ENCODE measurements at regions not wholly inside any gene's neighbourhood (a gene's known extent, or its start where the extent isn't known, plus 50 kb on each side); places are given as distances from the start of the nearest gene placed in this dataset.

DNA sequence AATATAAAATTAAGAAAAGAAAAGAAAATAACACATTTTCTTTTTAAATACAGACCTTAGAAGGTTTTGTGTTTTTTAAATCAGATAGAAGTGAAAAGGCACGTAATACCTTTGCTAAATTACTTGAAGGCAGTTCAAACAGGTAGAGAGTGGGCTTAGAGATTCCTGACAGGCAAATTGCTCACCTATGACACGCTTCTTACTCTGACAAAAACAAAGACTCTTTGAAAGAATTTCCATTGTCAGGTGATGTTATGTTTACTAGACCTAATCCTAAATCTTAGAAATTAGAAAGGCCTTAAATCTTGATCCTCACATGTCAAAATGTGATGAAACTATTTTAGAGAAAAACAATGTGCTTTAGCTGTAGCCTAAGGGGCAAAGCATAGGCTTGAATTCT, 522.9 kb downstream of the SOX11 start:
- intact Hi-C loops (cut with DNase I), result no loop called here
- no peak for DNase-seq (ENCODE audit: low spot score)

DNA sequence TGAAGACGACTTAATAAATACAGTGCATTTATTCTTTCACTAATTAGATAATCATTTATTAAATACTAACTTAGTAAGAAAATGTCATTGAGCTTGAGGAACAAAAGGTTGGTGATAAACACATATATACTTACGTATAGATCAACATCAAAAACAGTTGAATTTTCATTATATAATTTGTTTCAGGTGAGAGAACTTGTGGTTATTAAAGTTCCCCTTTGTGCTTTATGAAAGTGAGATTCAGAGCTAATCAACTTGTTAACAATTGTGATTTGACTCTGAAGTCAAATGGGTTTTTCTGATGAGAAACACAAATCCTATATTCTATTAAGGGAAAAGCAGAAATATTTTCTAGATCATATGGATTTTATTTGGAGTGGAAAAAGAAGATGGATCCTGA, 524.0 kb downstream of the SOX11 start:
- DNase-seq (ENCODE audit: low spot score), result no peak
- intact Hi-C loops (cut with DNase I), result no loop called here

GRCh38 chr2:6218926-6219325, 526.7 kb downstream of the SOX11 start:
- intact Hi-C loops (cut with DNase I), result no loop called here

DNA sequence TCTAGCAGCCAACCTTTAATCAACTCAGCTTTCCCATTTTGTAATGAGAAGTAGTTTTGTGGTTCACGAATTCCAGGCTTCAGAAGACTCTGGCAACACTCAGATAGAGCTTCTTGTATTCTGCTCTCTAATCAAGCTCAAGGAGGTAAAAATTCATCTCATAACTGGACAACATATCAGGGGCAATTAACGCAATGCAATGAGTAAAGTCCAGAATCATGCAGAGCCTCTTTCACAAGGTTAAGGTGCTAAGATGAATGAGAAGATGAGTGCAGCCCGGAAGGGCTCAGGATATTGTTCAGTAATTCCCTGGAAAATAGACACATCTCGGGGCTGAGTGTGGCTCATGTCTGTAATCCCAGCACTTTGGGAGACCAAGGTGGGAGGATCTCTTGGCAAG, 527.7 kb downstream of the SOX11 start:
- DNase-seq (ENCODE audit: low spot score), result no peak
- intact Hi-C loops (cut with DNase I), result no loop called here

More at GRCh38 chr2:6218926-6219325, 526.7 kb downstream of the SOX11 start:
- no peak for DNase-seq (ENCODE audit: low spot score)

DNA sequence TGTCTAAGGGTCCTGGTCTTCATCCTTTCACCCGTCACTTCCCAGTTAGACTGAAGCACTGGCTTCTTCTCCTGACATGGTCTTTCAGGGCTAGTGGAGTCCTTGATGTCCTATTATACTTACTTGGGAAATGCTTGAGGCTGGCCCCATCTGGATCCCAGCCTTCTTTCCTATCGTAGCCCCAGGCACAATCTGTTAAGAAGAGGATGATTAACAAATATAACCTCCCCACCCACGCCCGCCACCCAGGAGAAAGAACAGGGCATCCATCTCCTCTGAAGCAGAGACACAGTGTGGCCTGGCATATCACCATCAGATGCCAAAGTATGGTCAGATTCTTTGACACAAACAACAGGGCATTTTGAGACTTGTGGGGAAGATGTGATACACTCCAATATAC, 530.1 kb downstream of the SOX11 start:
- intact Hi-C loops (cut with DNase I), result no loop called here
- no peak for DNase-seq (ENCODE audit: low spot score)

- no peak for DNase-seq (ENCODE audit: low spot score)
- intact Hi-C loops (cut with DNase I), result no loop called here
Measured at GRCh38 chr2:6224267-6224666, 532.1 kb downstream of the SOX11 start.

DNA sequence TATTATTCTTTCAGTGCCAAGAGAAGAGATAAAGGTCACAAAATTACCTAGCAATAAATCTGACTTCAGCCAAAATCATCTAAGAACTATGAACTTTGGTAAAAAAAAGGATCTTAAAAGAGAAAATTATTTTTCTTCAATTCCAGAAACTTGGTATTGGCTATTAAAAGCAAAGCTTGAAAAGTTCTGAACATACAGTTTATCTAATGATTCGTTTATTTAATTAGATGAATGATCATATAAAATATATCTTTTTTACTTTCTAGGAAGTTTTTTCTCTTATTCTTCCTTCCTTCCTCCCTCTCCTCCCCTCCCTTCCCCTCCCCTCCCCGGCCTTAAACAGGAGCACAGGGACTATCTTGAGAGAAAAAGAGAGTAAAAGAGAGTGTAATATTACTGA, 536.1 kb downstream of the SOX11 start:
- intact Hi-C loops (cut with DNase I), result no loop called here
- DNase-seq (ENCODE audit: low spot score), result no peak

- DNase-seq (ENCODE audit: low spot score), result no peak
- intact Hi-C loops (cut with DNase I), result no loop called here
Measured at GRCh38 chr2:6231166-6231565, 539.0 kb downstream of the SOX11 start.

DNA sequence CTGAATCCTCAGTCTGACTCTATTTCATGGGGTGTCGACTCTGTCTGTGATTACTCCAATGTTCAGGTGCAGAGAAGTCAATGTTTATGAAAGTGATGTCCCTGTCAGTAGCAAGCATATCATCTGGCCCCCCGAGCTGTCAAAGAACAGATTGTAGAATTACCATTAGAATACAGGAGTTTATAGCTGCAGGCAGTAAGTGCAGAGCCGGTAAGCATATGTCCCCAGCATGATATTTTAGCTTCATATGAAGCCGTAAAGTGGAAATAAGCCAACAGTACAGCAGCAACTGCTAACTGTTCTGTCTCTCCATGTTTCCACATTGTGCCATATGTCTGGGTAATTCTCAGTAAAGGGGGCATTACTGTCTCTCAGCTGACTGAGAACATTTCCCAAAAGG, 541.8 kb downstream of the SOX11 start:
- intact Hi-C loops (cut with DNase I), result no loop called here
- DNase-seq (ENCODE audit: low spot score), result no peak

DNA sequence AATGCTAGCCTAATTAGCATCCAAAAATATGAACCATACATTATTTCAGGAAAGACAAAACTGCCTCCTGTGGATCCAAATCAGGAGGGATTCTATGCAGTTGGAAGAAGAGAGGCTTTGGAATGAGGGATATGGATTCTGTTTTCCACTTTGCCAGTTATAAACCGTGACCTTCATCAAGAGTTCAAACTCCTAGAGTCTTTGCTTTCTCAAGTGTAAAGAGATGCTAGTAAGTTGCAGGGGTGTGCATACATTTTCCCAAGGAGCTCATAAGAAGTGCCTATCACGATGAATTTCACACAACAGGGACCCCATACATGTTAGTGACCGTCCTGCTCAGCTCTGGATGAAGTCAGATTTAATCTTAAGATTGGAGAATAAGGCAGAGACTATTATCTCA, 542.5 kb downstream of the SOX11 start:
- intact Hi-C loops (cut with DNase I), result no loop called here
- DNase-seq (ENCODE audit: low spot score), result no peak

GRCh38 chr2:6236317-6236716, 544.1 kb downstream of the SOX11 start:
- intact Hi-C loops (cut with DNase I), result no loop called here
- no peak for DNase-seq (ENCODE audit: low spot score)

DNA sequence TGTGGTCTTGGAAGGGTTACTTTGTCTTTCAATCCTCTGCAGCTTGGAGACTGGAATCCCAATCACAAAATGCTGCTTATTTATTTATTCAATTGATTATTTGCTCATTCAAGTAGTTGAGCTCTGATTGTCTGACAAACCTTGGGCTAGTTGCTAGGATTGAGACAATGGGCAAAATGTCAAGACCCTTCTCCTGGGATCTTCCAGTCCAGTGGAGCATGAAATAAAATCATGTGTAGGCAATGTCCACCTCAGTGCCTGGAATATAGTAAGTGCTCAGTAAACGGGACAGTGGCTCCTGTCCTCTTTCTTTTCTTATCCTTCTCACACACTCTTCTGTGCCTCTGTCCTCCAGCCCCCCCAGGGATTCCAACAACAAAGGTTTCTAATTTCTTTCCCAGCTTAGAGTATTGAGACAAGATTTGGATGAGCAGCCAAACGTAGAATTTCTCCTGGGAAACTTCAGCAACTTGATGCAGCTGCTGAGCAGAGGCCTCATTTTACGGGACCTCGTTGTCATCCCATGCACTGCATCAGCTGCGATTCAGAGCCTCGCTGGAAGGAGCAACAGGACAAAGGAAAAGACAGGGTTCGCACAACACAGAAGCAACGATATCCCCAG, 545.0 kb downstream of the SOX11 start:
- intact Hi-C loops (cut with DNase I), result no loop called here
- no peak for DNase-seq (ENCODE audit: low spot score)

DNA sequence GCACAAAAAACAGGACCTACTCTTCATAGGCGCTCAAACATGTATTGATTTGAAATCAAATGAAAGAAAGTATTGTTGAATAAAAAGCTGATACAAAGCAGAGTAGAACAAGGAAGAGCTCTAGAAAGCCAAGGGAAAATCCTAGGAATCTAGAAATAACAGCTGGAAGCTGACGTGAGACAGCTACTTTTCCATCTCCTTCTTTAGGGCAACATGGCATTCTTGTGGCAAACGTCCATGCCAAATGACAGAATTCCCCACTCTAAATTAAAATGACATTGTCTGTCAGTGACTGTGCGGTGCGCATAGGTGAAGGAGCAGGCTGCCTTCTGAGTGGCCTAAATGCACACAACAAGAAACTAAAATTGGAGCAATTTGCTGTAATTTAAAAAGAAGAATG, 557.4 kb downstream of the SOX11 start:
- DNase-seq (ENCODE audit: low spot score), result no peak
- intact Hi-C loops (cut with DNase I), result no loop called here

DNA sequence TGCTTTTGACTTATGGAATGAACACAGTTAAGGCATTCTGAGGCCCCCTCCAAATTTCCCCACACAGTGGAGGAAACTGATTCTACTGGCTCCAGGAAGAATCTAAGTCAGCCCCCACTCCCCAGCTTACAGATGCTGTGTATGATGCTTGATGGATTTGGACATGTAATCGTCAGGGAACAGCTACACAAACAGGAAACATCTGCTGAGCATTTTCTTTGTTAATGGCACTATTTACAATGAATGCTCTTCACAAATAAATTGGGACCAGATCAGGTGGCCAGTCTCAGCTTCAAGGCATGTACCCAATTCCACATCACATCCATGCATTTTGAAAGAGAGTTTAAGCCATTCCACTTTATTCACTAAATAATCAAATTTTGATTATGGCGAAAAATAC, 562.3 kb downstream of the SOX11 start:
- DNase-seq (ENCODE audit: low spot score), result no peak
- intact Hi-C loops (cut with DNase I), result no loop called here

GRCh38 chr2:6264198-6264597, 572.0 kb downstream of the SOX11 start:
- no peak for DNase-seq (ENCODE audit: low spot score)
- intact Hi-C loops (cut with DNase I), result no loop called here

- intact Hi-C loops (cut with DNase I), result no loop called here
- DNase-seq (ENCODE audit: low spot score), result no peak
Measured at GRCh38 chr2:6281524-6281923, 584.2 kb downstream of the CMPK2 start.

- DNase-seq (ENCODE audit: low spot score), result no peak
- intact Hi-C loops (cut with DNase I), result no loop called here
Measured at GRCh38 chr2:6283259-6283658, 582.4 kb downstream of the CMPK2 start.

- intact Hi-C loops (cut with DNase I), result no loop called here
- no peak for DNase-seq (ENCODE audit: low spot score)
Measured at GRCh38 chr2:6287406-6287805, 578.3 kb downstream of the CMPK2 start.

GRCh38 chr2:6288791-6289190, 576.9 kb downstream of the CMPK2 start:
- intact Hi-C loops (cut with DNase I), result no loop called here
- DNase-seq (ENCODE audit: low spot score), result no peak

DNA sequence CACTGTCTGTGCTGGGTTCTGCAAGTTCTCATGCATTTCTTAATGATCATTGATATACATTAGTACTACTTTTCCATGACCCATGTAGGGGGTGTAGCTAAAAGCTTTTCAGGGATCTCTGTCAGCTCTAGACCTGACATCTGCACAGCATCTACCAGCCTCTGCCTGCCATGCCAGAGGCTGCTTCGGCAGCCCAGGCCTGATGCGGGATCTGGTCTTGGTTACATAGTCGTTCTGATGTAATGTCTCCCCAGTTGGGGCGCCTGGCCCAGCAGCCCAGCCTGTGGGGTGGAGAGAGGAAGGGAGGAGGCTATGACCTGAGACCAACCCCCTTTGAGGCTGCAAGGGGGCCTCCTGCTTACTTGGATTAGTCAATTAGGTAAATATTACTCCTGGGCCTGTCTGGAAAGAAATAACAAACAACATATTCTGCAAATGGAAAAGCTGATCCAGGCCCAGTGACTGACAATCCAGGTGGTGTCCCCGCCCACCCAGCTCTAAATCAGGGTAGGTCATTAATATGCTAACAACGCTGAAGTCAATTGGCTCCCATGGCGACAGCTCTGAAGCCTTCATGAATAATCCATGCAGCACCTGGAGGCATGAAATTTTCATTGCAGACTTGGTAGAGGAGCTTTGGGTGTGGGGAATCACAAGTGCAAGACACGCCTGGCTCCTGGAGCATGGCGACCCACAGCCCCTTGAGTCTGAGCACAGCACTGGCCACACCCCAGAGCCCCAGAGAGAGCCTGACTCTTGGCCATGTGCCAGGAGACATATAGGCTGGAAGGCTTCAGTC, 575.3 kb downstream of the CMPK2 start:
- DNase-seq (ENCODE audit: low spot score), result no peak
- intact Hi-C loops (cut with DNase I), result no loop called here

- intact Hi-C loops (cut with DNase I), result no loop called here
- no peak for DNase-seq (ENCODE audit: low spot score)
Measured at GRCh38 chr2:6294791-6295190, 570.9 kb downstream of the CMPK2 start.

GRCh38 chr2:6297238-6297637, 568.5 kb downstream of the CMPK2 start:
- DNase-seq (ENCODE audit: low spot score), result no peak
- intact Hi-C loops (cut with DNase I), result no loop called here
